Brain microvascular endothelial cell (primary cell): ENCODE measurements at regions not wholly inside any gene's neighbourhood (a gene's known extent, or its start where the extent isn't known, plus 50 kb on each side); places are given as distances from the start of the nearest gene placed in this dataset.
"Not testable (repeated sequence)": the region's sequence is repeated elsewhere in the genome, so short reads cannot be mapped to it uniquely, and the experiment has no call there.

Experiments used
- DNase-seq: peaks from one replicate; pipeline ENCODE4 v3.0.0-alpha.2; 2020
- H3K27ac ChIP-seq: fragments of 250-450 bp; sonication (Bioruptor Pico); 2 replicates; pipeline ENCODE4 v1.5.1; 2020; ENCODE audit warnings: mild to moderate bottlenecking, moderate library complexity
- H3K27me3 ChIP-seq: fragments of 250-450 bp; sonication (Bioruptor Pico); replicated peaks from 2 replicates; pipeline ENCODE4 v1.5.1; 2020; ENCODE audit warnings: mild to moderate bottlenecking
- H3K36me3 ChIP-seq: fragments of 250-450 bp; sonication (Bioruptor Pico); replicated peaks from 2 replicates; pipeline ENCODE4 v1.5.1; 2020; ENCODE audit warnings: mild to moderate bottlenecking
- H3K4me3 ChIP-seq: 2 replicates; pipeline ENCODE4 v1.5.1; 2011; ENCODE audit warnings: low read depth, mild to moderate bottlenecking, control low read depth, low read length, moderate library complexity
- in situ Hi-C: cut with HindIII; loops from 2 replicates; pipeline ENCODE4 v1.10.0; 2017; ENCODE audit warnings: low sequenced_read_pairs, low pct_ligation_motif_present
- TF ChIP-seq, protein P1 (sequence below): IDR thresholded peaks from 2 replicates; pipeline ENCODE4 v1.5.1; 2011; ENCODE audit warnings: low read depth, mild to moderate bottlenecking, moderate library complexity, low read length, control low read depth, inconsistent platforms; ENCODE audit errors: missing control alignments

DNA sequence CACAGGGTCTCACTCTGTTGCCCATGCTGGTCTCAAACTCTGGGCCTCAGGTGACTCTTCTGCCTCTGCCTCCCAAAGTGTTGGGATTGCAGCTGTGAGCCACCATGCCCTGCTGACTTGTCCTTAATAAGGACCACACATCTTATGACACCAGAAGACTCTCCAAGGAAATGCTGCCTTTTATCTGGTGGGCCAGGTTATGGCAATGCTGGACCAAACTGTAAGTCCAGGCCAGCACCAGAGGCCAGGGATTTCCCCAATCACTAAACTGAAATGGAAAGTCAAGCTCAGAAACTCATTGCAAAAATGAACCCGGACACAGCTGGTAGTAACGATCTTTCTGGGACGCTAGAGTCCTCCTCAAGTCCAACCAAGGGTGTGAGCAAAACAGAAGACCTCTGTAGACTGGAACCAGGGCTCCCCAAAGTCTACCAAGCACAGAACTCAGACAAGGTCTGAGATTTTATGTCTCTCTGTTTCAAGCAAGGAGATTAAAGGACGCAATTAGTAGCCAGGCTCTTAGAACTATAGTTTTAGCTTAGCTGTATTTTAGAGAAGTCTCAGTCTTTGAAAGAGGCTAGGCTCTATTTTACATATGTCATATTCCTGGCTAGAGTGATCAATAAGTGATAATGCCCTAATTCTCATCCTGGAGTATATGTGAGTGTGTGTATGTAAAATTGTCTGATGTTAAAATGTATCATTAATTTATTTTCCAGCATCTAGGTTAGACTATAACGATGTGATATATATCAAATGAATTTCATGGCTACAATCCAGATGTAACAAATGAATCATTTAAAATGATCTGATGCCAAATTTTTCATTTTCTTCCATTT, 74.0 kb upstream of the ITGB1 start:
- in situ Hi-C loops = no loop called here
- no peak overlapping the region for H3K27ac ChIP-seq
- DNase-seq = no peak
- no peak overlapping the region for H3K4me3 ChIP-seq
- H3K36me3 ChIP-seq = no peaks in the 10 kb centered on the region
- TF ChIP-seq, protein P1, sequence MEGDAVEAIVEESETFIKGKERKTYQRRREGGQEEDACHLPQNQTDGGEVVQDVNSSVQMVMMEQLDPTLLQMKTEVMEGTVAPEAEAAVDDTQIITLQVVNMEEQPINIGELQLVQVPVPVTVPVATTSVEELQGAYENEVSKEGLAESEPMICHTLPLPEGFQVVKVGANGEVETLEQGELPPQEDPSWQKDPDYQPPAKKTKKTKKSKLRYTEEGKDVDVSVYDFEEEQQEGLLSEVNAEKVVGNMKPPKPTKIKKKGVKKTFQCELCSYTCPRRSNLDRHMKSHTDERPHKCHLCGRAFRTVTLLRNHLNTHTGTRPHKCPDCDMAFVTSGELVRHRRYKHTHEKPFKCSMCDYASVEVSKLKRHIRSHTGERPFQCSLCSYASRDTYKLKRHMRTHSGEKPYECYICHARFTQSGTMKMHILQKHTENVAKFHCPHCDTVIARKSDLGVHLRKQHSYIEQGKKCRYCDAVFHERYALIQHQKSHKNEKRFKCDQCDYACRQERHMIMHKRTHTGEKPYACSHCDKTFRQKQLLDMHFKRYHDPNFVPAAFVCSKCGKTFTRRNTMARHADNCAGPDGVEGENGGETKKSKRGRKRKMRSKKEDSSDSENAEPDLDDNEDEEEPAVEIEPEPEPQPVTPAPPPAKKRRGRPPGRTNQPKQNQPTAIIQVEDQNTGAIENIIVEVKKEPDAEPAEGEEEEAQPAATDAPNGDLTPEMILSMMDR = no peak
- H3K27me3 ChIP-seq = no peaks in the 10 kb centered on the region

DNA sequence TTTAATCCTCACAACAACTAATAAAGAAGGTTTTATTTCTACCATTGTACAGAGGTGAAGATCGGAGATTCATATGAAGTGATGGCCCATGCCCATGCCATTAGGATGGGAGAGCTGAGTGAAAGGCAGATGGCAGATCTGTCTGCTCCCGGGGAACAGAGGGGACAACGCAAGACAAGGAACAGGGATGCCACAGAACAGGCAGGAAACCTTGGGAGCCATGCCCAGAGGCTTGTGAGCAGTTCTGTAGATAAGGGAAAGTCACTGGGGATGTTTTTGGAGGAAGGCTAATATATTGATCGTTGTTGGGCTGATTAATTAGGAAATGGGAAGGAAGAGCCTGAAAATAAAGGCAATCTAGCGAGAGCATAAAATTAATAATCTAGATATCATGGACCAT, 73.1 kb upstream of the ITGB1 start:
- H3K4me3 ChIP-seq = no peak overlapping the region
- no peaks in the 10 kb centered on the region for H3K27me3 ChIP-seq
- no peak for DNase-seq
- in situ Hi-C loops = no loop called here
- H3K27ac ChIP-seq = no peak overlapping the region
- TF ChIP-seq, protein P1 = no peak
- H3K36me3 ChIP-seq = no peaks in the 10 kb centered on the region

DNA sequence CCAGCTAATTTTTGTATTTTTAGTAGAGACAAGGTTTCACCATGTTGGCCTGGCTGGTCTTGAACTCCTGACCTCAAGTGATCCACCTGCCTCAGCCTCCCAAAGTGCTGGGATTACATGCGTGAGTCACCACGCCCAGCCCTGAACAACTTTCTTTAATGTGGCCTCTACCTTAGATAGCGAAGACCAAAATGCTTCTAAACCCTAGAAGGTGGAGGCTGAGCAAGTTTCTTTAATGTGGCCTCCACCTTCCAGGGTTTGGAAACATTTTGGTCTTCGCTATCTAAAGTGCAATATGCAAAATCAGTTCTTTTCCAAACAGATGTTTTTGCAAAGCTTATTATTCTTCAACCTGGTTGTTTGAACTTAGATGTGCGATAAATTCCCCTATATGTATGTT, 70.5 kb upstream of the ITGB1 start:
- H3K4me3 ChIP-seq, H3K36me3 ChIP-seq, in situ Hi-C loops, DNase-seq, H3K27ac ChIP-seq, H3K27me3 ChIP-seq: not testable (repeated sequence)

DNA sequence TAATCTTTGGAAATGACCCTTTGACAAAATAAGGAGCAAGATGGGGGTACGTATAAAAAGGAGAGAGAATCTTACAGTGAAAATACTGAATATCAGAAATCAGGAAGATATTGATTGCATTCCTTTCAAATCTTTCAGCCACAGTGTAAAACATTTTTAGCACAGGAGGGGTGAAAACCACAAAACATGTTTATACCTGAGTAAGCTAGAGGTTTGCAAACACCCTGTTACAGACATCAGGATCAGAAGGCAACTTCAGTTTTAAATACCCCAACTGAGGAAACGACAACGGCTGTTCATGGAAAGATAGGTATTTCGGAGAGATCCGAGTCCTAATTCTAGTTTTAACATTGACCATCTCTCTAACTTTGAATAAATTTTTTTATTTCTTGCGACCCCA, 69.1 kb upstream of the ITGB1 start:
- Histone ChIP-seq H3K4me3 (no peak overlapping the region), H3K27ac (no peak overlapping the region), H3K27me3 (no peaks in the 10 kb centered on the region), H3K36me3 (no peaks in the 10 kb centered on the region)
- DNase-seq = no peak
- TF ChIP-seq, protein P1 = no peak
- in situ Hi-C loops = no loop called here

DNA sequence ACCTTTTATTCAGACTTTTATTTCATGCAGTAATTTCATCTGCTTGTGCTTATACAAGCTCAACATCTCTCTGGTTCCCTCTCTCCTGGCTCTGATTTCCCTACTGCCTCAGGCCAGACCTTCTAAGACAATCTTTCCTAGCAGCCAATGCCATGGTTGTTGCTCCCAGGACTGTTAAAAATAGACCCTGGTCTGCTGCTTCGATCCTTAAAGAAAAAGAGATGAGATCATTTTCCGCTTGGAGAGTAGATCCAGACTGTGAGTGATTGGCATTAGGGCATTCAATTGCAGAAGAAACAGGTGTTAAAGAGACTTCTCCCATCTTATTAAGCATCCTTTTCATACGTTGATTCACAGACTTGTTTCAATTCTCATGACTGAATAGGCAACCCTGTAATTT, 68.4 kb upstream of the ITGB1 start:
- Histone ChIP-seq H3K27me3 (no peaks in the 10 kb centered on the region), H3K27ac (no peak overlapping the region), H3K36me3 (no peaks in the 10 kb centered on the region), H3K4me3 (no peak overlapping the region)
- TF ChIP-seq, protein P1 = no peak
- in situ Hi-C loops = no loop called here
- DNase-seq = no peak

DNA sequence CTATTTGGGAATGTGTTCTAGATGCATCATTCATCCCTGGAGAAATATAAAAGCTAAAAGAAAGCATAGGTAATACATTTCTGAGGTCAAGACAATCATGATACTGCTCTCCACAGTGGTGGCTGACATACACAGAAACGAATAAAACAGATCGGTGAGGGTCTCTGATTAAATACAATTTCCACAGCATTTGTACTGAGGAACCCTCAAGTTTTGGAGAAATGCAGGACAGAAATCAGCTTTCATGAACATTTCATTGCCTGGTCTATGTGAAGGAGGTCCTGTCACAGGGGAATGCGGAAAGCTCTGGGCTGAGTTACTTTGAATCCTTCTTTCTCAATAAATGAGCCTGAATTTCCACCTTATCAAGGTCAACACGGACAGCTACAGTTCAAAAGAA, 67.9 kb upstream of the ITGB1 start:
- H3K27me3 ChIP-seq = no peaks in the 10 kb centered on the region
- H3K27ac ChIP-seq = no peak overlapping the region
- no peak overlapping the region for H3K4me3 ChIP-seq
- in situ Hi-C loops = no loop called here
- TF ChIP-seq, protein P1 = no peak
- no peaks in the 10 kb centered on the region for H3K36me3 ChIP-seq
- DNase-seq = no peak
